ENCODE measurements at regions not wholly inside any gene's neighbourhood (a gene's known extent, or its start where the extent isn't known, plus 50 kb on each side); places are given as distances from the start of the nearest gene placed in this dataset.
"Not testable (repeated sequence)": the region's sequence is repeated elsewhere in the genome, so short reads cannot be mapped to it uniquely, and the experiment has no call there.

- H3K27ac Mint-ChIP-seq: no peak overlapping the region
- H3K4me3 Mint-ChIP-seq: no peak overlapping the region
- no peaks in the 10 kb centered on the region for H3K27me3 Mint-ChIP-seq
- H3K4me1 Mint-ChIP-seq: no peaks in the 10 kb centered on the region
- intact Hi-C loops (cut with DNase I, micrococcal nuclease): no loop called here
- no peak for ATAC-seq
- CTCF ChIA-PET: no interaction called here
- no peaks in the 10 kb centered on the region for H3K36me3 Mint-ChIP-seq (ENCODE audit: low read depth)
- POLR2A ChIA-PET: no interaction called here
- H3K9me3 Mint-ChIP-seq (ENCODE audit: low read depth): no peaks in the 10 kb centered on the region
- DNase-seq: no peak
Measured at GRCh38 chr4:155039162-155039561, 169.3 kb upstream of the NPY2R start.

DNA sequence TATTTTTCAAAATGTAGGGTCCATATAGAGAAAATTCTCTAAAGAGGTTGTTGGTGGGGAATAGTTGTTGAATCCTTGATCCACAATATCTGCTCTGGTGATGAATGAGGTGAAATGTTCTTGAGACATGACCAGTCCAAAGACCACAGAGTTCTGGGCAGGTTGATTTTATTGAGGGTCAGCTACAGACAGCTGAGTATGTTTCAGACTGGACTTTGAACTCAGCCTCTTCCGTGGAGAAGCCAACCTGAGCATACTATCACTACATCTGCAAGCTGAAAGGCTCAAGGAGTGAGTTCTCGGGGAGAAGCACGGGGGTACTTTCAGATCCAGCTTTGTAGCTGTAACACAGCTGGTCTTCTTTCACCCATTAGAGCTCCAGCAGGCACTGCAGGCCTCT, 168.4 kb upstream of the NPY2R start:
- ChIA-PET POLR2A (no interaction called here), CTCF (no interaction called here)
- Mint-ChIP-seq H3K36me3 (ENCODE audit: low read depth) (no peaks in the 10 kb centered on the region), H3K27ac (no peak overlapping the region), H3K4me3 (no peak overlapping the region), H3K27me3 (no peaks in the 10 kb centered on the region), H3K4me1 (no peaks in the 10 kb centered on the region), H3K9me3 (ENCODE audit: low read depth) (no peaks in the 10 kb centered on the region)
- ATAC-seq (no peak), DNase-seq (no peak)
- intact Hi-C loops (cut with DNase I, micrococcal nuclease): no loop called here

GRCh38 chr4:155042014-155042413, 166.4 kb upstream of the NPY2R start:
- intact Hi-C loops (cut with DNase I, micrococcal nuclease): no loop called here
- CTCF ChIA-PET: no interaction called here

GRCh38 chr4:155044251-155044650, 164.2 kb upstream of the NPY2R start:
- CTCF ChIA-PET; H3K4me3 Mint-ChIP-seq; H3K4me1 Mint-ChIP-seq; ATAC-seq; H3K9me3 Mint-ChIP-seq (ENCODE audit: low read depth); H3K27me3 Mint-ChIP-seq; POLR2A ChIA-PET; intact Hi-C loops (cut with DNase I, micrococcal nuclease); H3K36me3 Mint-ChIP-seq (ENCODE audit: low read depth); DNase-seq; H3K27ac Mint-ChIP-seq: not testable (repeated sequence)

More at GRCh38 chr4:155042014-155042413, 166.4 kb upstream of the NPY2R start:
- POLR2A ChIA-PET: no interaction called here
- H3K27ac Mint-ChIP-seq: no peak overlapping the region
- H3K27me3 Mint-ChIP-seq: no peaks in the 10 kb centered on the region
- no peaks in the 10 kb centered on the region for H3K4me1 Mint-ChIP-seq
- H3K36me3 Mint-ChIP-seq (ENCODE audit: low read depth): no peaks in the 10 kb centered on the region
- DNase-seq: no peak
- no peaks in the 10 kb centered on the region for H3K9me3 Mint-ChIP-seq (ENCODE audit: low read depth)
- ATAC-seq: no peak
- H3K4me3 Mint-ChIP-seq: no peak overlapping the region

DNA sequence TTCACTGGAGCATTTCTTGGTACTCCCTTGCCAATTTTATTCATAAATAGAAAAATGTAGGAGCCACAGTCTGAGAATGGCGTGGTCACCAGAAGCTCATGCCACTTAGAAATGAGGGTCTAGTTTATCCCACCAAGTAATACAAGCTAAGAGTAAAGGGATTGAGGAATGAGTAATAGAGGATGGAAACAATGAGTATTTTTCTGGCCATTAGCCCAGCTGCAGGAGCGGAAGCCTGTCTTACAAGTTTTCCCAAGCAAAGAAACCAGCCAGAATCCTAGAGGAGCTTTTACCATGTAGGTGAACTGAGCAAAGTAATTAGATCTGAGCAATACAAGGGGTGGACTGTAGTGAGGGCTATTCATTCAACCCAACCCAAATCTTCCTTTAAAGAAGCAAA, 160.7 kb upstream of the NPY2R start:
- Mint-ChIP-seq H3K9me3 (ENCODE audit: low read depth) (no peaks in the 10 kb centered on the region), H3K27me3 (no peaks in the 10 kb centered on the region), H3K27ac (no peak overlapping the region), H3K4me3 (no peak overlapping the region), H3K4me1 (no peaks in the 10 kb centered on the region), H3K36me3 (ENCODE audit: low read depth) (no peaks in the 10 kb centered on the region)
- intact Hi-C loops (cut with DNase I, micrococcal nuclease): no loop called here
- no peak for DNase-seq
- no peak for ATAC-seq
- ChIA-PET POLR2A (no interaction called here), CTCF (no interaction called here)

DNA sequence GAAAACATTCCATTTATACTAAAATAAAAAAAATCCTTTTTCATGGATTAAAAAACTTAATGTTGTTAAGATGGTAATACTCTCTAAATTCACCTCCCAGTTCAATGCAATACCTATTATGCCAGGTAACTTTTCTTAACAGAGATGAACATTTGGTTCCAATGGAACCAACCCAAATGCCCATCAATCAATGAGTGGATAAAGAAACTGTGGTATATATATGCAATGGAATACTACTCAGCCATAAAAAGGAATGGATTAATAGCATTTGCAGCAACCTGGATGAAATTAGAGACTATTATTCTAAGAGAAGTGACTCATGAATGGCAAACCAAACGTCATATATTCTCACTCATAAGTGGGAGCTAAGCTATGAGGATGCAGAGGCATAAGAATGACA, 154.4 kb upstream of the NPY2R start:
- H3K27ac Mint-ChIP-seq; DNase-seq; H3K36me3 Mint-ChIP-seq (ENCODE audit: low read depth); ATAC-seq; H3K4me1 Mint-ChIP-seq; POLR2A ChIA-PET; CTCF ChIA-PET; H3K9me3 Mint-ChIP-seq (ENCODE audit: low read depth); intact Hi-C loops (cut with DNase I, micrococcal nuclease); H3K27me3 Mint-ChIP-seq; H3K4me3 Mint-ChIP-seq: not testable (repeated sequence)

- no peak for ATAC-seq
- intact Hi-C loops (cut with DNase I, micrococcal nuclease): no loop called here
- POLR2A ChIA-PET: no interaction called here
Measured at GRCh38 chr4:155060419-155060818, 148.0 kb upstream of the NPY2R start.

GRCh38 chr4:155060873-155061272, 147.6 kb upstream of the NPY2R start:
- CTCF ChIA-PET: no interaction called here
- no peak for ATAC-seq
- no peak overlapping the region for H3K4me3 Mint-ChIP-seq
- H3K9me3 Mint-ChIP-seq (ENCODE audit: low read depth): no peaks in the 10 kb centered on the region
- H3K27ac Mint-ChIP-seq: no peak overlapping the region
- no peak for DNase-seq
- POLR2A ChIA-PET: no interaction called here
- intact Hi-C loops (cut with DNase I, micrococcal nuclease): no loop called here
- no peaks in the 10 kb centered on the region for H3K27me3 Mint-ChIP-seq
- no peaks in the 10 kb centered on the region for H3K4me1 Mint-ChIP-seq
- no peaks in the 10 kb centered on the region for H3K36me3 Mint-ChIP-seq (ENCODE audit: low read depth)

More at GRCh38 chr4:155060419-155060818, 148.0 kb upstream of the NPY2R start:
- no peaks in the 10 kb centered on the region for H3K27me3 Mint-ChIP-seq
- H3K9me3 Mint-ChIP-seq (ENCODE audit: low read depth): no peaks in the 10 kb centered on the region
- H3K4me1 Mint-ChIP-seq: no peaks in the 10 kb centered on the region
- H3K4me3 Mint-ChIP-seq: no peak overlapping the region
- no peak for DNase-seq
- no peaks in the 10 kb centered on the region for H3K36me3 Mint-ChIP-seq (ENCODE audit: low read depth)
- H3K27ac Mint-ChIP-seq: no peak overlapping the region
- CTCF ChIA-PET: no interaction called here

GRCh38 chr4:155062948-155063347, 145.5 kb upstream of the NPY2R start:
- Mint-ChIP-seq H3K4me1 (no peaks in the 10 kb centered on the region), H3K36me3 (ENCODE audit: low read depth) (no peaks in the 10 kb centered on the region), H3K4me3 (no peak overlapping the region), H3K9me3 (ENCODE audit: low read depth) (no peaks in the 10 kb centered on the region), H3K27me3 (no peaks in the 10 kb centered on the region), H3K27ac (no peak overlapping the region)
- DNase-seq (no peak), ATAC-seq (no peak)
- ChIA-PET POLR2A (no interaction called here), CTCF (no interaction called here)
- intact Hi-C loops (cut with DNase I, micrococcal nuclease): no loop called here

DNA sequence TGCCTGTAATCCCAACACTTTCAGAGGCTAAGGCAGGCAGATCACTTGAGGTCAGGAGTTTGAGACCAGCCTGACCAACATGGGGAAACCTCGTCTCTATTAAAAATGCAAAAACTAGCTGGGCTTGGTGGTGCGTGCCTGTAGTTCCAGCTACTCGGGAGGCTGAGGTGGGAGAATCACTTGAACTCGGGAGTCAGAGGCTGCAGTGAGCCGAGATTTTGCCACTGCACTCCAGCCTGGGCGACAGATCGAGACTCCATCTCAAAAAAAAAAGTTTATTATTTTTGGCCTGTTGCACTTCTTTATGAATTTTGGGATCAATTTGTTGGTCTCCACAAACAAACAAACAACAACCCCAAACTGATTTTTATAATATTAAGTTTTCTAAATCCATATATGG, 143.5 kb upstream of the NPY2R start:
- H3K4me1 Mint-ChIP-seq; intact Hi-C loops (cut with DNase I, micrococcal nuclease); H3K9me3 Mint-ChIP-seq (ENCODE audit: low read depth); CTCF ChIA-PET; H3K36me3 Mint-ChIP-seq (ENCODE audit: low read depth); H3K4me3 Mint-ChIP-seq; DNase-seq; H3K27me3 Mint-ChIP-seq; POLR2A ChIA-PET; ATAC-seq; H3K27ac Mint-ChIP-seq: not testable (repeated sequence)

GRCh38 chr4:155066871-155067270, 141.6 kb upstream of the NPY2R start:
- H3K27ac Mint-ChIP-seq: no peak overlapping the region
- H3K36me3 Mint-ChIP-seq (ENCODE audit: low read depth): no peaks in the 10 kb centered on the region
- DNase-seq (no peak), ATAC-seq (no peak)
- H3K4me1 Mint-ChIP-seq: no peaks in the 10 kb centered on the region
- no peak overlapping the region for H3K4me3 Mint-ChIP-seq
- intact Hi-C loops (cut with DNase I, micrococcal nuclease): no loop called here
- H3K9me3 Mint-ChIP-seq (ENCODE audit: low read depth): no peaks in the 10 kb centered on the region
- peaks cover 2% of the 10 kb centered on the region for H3K27me3 Mint-ChIP-seq
- ChIA-PET POLR2A (no interaction called here), CTCF (interaction anchor here (0.6 kb wide), 1 partner anchor 107 kb away, joined by 3 read pairs; no protein-coding TSS in a partner anchor)

GRCh38 chr4:155071962-155072361, 136.5 kb upstream of the NPY2R start:
- Mint-ChIP-seq H3K27me3 (peaks cover 2% of the 10 kb centered on the region), H3K27ac (no peak overlapping the region), H3K4me3 (no peak overlapping the region), H3K4me1 (no peaks in the 10 kb centered on the region), H3K36me3 (ENCODE audit: low read depth) (no peaks in the 10 kb centered on the region), H3K9me3 (ENCODE audit: low read depth) (no peaks in the 10 kb centered on the region)
- POLR2A ChIA-PET: no interaction called here
- DNase-seq (no peak), ATAC-seq (no peak)
- intact Hi-C loops (cut with DNase I, micrococcal nuclease): no loop called here
- CTCF ChIA-PET: no interaction called here

GRCh38 chr4:155072417-155072816, 136.0 kb upstream of the NPY2R start:
- ATAC-seq: no peak
- Mint-ChIP-seq H3K4me1 (no peaks in the 10 kb centered on the region), H3K4me3 (no peak overlapping the region), H3K9me3 (ENCODE audit: low read depth) (no peaks in the 10 kb centered on the region), H3K27ac (no peak overlapping the region), H3K36me3 (ENCODE audit: low read depth) (no peaks in the 10 kb centered on the region), H3K27me3 (peaks cover 2% of the 10 kb centered on the region)
- no peak for DNase-seq
- CTCF ChIA-PET: interaction anchor here (0.6 kb wide), 1 partner anchor 601 kb away, joined by 3 read pairs; no protein-coding TSS in a partner anchor
- POLR2A ChIA-PET: no interaction called here
- intact Hi-C loops (cut with DNase I, micrococcal nuclease): no loop called here

Data from activated CD4-positive, alpha-beta T cell treated with anti-CD3 and anti-CD28 coated beads for 36 hours (primary cell).